HEK293 (cell line): ENCODE measurements at regions not wholly inside any gene's neighbourhood (a gene's known extent, or its start where the extent isn't known, plus 50 kb on each side); places are given as distances from the start of the nearest gene placed in this dataset.
A peak's percentile ranks its signal among the peaks of the same experiment; 100 is the strongest.

Experiments
- CTCF ChIA-PET: fragments of 350-600 bp; formaldehyde crosslinking; extraction: SDS; loops from one replicate; lab custom pipeline; 2021; ENCODE audit warnings: antibody characterized with exemption; lab: Yijun Ruan, JAX
- POLR2A ChIA-PET: fragments of 300-600 bp; formaldehyde crosslinking; extraction: SDS; loops from one replicate; lab custom pipeline; 2020; ENCODE audit warnings: antibody characterized with exemption, inconsistent platforms; lab: Yijun Ruan, JAX
- H3K27ac ChIP-seq: fragments of 200-500 bp; sonication (Bioruptor generic); 2 replicates; pipeline ENCODE4 v1.5.1; 2014; ENCODE audit warnings: low read depth, low read length, control low read depth, inconsistent platforms; ENCODE audit errors: extremely low read depth
- H3K36me3 ChIP-seq, 2 experiments: fragments of 200-500 bp in 1 of 2; sonication (Bioruptor generic) in 1 of 2; 1 replicate in 1 of 2; 2 replicates in 1 of 2; pipeline ENCODE4 v1.5.1; 2014 to 2017; ENCODE audit warnings: inconsistent platforms in 2 of 2, low read length in 2 of 2; ENCODE audit not compliant: control insufficient read depth in 2 of 2, insufficient read depth in 1 of 2
- H3K4me1 ChIP-seq: fragments of 200-500 bp; sonication (Bioruptor generic); 2 replicates; pipeline ENCODE4 v1.5.1; 2014; ENCODE audit warnings: mild to moderate bottlenecking, low read length, inconsistent platforms; ENCODE audit not compliant: control insufficient read depth, insufficient read depth
- H3K4me3 ChIP-seq: 2 replicates; pipeline ENCODE4 v1.5.1; 2011; ENCODE audit warnings: low read depth, mild to moderate bottlenecking, control low read depth, low read length, moderate library complexity
- H3K9me3 ChIP-seq: fragments of 200-500 bp; sonication (Bioruptor generic); 2 replicates; pipeline ENCODE4 v1.5.1; 2014; ENCODE audit warnings: low read depth, low read length, inconsistent platforms; ENCODE audit not compliant: control insufficient read depth, insufficient read depth
- BCL11A ChIP-seq: fragments of 450-650 bp; formaldehyde crosslinking; IDR thresholded peaks from 2 replicates; pipeline ENCODE4 v1.5.1; 2016; ENCODE audit warnings: low read depth, missing biosample characterization, missing genetic modification characterization
- CTCF ChIP-seq: fragments of 450-650 bp; formaldehyde crosslinking; IDR thresholded peaks from 2 replicates; pipeline ENCODE4 v1.5.1; 2016; ENCODE audit warnings: missing biosample characterization, missing genetic modification characterization
- PATZ1 ChIP-seq: fragments of 450-650 bp; formaldehyde crosslinking; IDR thresholded peaks from 2 replicates; pipeline ENCODE4 v1.5.1; 2016; ENCODE audit warnings: missing biosample characterization, missing genetic modification characterization
- PRDM6 ChIP-seq: fragments of 450-650 bp; formaldehyde crosslinking; IDR thresholded peaks from 2 replicates; pipeline ENCODE4 v1.5.1; 2017; ENCODE audit warnings: missing biosample characterization, missing genetic modification characterization
- SCRT2 ChIP-seq: fragments of 450-650 bp; formaldehyde crosslinking; IDR thresholded peaks from 2 replicates; pipeline ENCODE4 v1.5.1; 2016; ENCODE audit warnings: missing biosample characterization, missing genetic modification characterization
- SETDB1 ChIP-seq: IDR thresholded peaks from one replicate; pipeline ENCODE4 v1.6.1; 2017; ENCODE audit warnings: mild to moderate bottlenecking, low read length, moderate library complexity, mixed read lengths; ENCODE audit not compliant: insufficient read length
- SP3 ChIP-seq: fragments of 450-650 bp; formaldehyde crosslinking; IDR thresholded peaks from 2 replicates; pipeline ENCODE4 v1.5.1; 2016; ENCODE audit warnings: missing biosample characterization, missing genetic modification characterization
- ZBTB8A ChIP-seq: fragments of 450-650 bp; formaldehyde crosslinking; IDR thresholded peaks from 2 replicates; pipeline ENCODE4 v1.5.1; 2016; ENCODE audit warnings: missing biosample characterization, missing genetic modification characterization
- ZIC2 ChIP-seq: fragments of 450-650 bp; formaldehyde crosslinking; IDR thresholded peaks from 2 replicates; pipeline ENCODE4 v1.5.1; 2016; ENCODE audit warnings: missing biosample characterization, missing genetic modification characterization
- ZNF121 ChIP-seq: fragments of 450-650 bp; formaldehyde crosslinking; IDR thresholded peaks from 2 replicates; pipeline ENCODE4 v1.5.1; 2016; ENCODE audit warnings: missing biosample characterization, missing genetic modification characterization
- ZNF138 ChIP-seq: fragments of 450-650 bp; formaldehyde crosslinking; IDR thresholded peaks from 2 replicates; pipeline ENCODE4 v1.5.1; 2016; ENCODE audit warnings: missing biosample characterization, missing genetic modification characterization, borderline replicate concordance
- ZNF155 ChIP-seq: fragments of 450-650 bp; formaldehyde crosslinking; IDR thresholded peaks from 2 replicates; pipeline ENCODE4 v1.5.1; 2016; ENCODE audit warnings: missing biosample characterization, missing genetic modification characterization
- ZNF16 ChIP-seq: fragments of 450-650 bp; formaldehyde crosslinking; IDR thresholded peaks from 2 replicates; pipeline ENCODE4 v1.5.1; 2016; ENCODE audit warnings: low read depth, missing biosample characterization, missing genetic modification characterization
- ZNF302 ChIP-seq: fragments of 450-650 bp; formaldehyde crosslinking; IDR thresholded peaks from 2 replicates; pipeline ENCODE4 v1.5.1; 2016; ENCODE audit warnings: missing biosample characterization, missing genetic modification characterization, low read depth
- ZNF423 ChIP-seq: fragments of 450-650 bp; formaldehyde crosslinking; IDR thresholded peaks from 2 replicates; pipeline ENCODE4 v1.5.1; 2016; ENCODE audit warnings: missing biosample characterization, missing genetic modification characterization
- ZNF561 ChIP-seq: fragments of 450-650 bp; IDR thresholded peaks from 2 replicates; pipeline ENCODE4 v1.5.1; 2018; ENCODE audit warnings: missing biosample characterization, missing genetic modification characterization, borderline replicate concordance
- ZNF623 ChIP-seq: fragments of 450-650 bp; formaldehyde crosslinking; IDR thresholded peaks from 2 replicates; pipeline ENCODE4 v1.5.1; 2016; ENCODE audit warnings: missing biosample characterization, missing genetic modification characterization
- ZNF624 ChIP-seq: fragments of 450-650 bp; formaldehyde crosslinking; IDR thresholded peaks from 2 replicates; pipeline ENCODE4 v1.5.1; 2017; ENCODE audit warnings: missing biosample characterization, missing genetic modification characterization
- ZNF629 ChIP-seq: fragments of 450-650 bp; formaldehyde crosslinking; IDR thresholded peaks from 2 replicates; pipeline ENCODE4 v1.5.1; 2017; ENCODE audit warnings: missing biosample characterization, missing genetic modification characterization
- ZNF654 ChIP-seq: fragments of 450-650 bp; formaldehyde crosslinking; IDR thresholded peaks from 2 replicates; pipeline ENCODE4 v1.5.1; 2016; ENCODE audit warnings: low read depth, missing biosample characterization, missing genetic modification characterization
- ZNF692 ChIP-seq: fragments of 450-650 bp; formaldehyde crosslinking; IDR thresholded peaks from 2 replicates; pipeline ENCODE4 v1.5.1; 2016; ENCODE audit warnings: missing biosample characterization, missing genetic modification characterization
- ZNF776 ChIP-seq: fragments of 450-650 bp; formaldehyde crosslinking; IDR thresholded peaks from 2 replicates; pipeline ENCODE4 v1.5.0; 2017; ENCODE audit warnings: missing biosample characterization, missing genetic modification characterization, borderline replicate concordance

GRCh38 chr7:113800826-113801225 is 118.0 kb downstream of the PPP1R3A start (continued):
- TF ChIP-seq ZNF776 (tag by site-specific recombination) (no peak), ZIC2 (tag by site-specific recombination) (no peak)

GRCh38 chr7:113799896-113800295 is 118.9 kb downstream of the PPP1R3A start:
- no peaks in the 10 kb centered on the region for H3K9me3 ChIP-seq
- no peaks in the 10 kb centered on the region for H3K36me3 ChIP-seq
- TF ChIP-seq ZNF654 (tag by site-specific recombination) (no peak), ZBTB8A (tag by site-specific recombination) (no peak), ZNF692 (tag by site-specific recombination) (no peak), CTCF (no peak), ZNF302 (no peak), SP3 (tag by site-specific recombination) (no peak), ZNF624 (tag by site-specific recombination) (no peak), ZNF423 (tag by site-specific recombination) (no peak), SETDB1 (no peak), ZNF16 (no peak), BCL11A (tag by site-specific recombination) (no peak), PATZ1 (tag by site-specific recombination) (no peak), ZNF138 (no peak), ZNF121 (no peak), PRDM6 (tag by site-specific recombination) (no peak), ZNF629 (no peak)
- peaks cover 5% of the 10 kb centered on the region; the same call in 1 of the 2 replicates for H3K4me1 ChIP-seq
- no peak overlapping the region for H3K27ac ChIP-seq
- ChIA-PET CTCF (no interaction called here), POLR2A (no interaction called here)
- no peak overlapping the region for H3K4me3 ChIP-seq

GRCh38 chr7:113797420-113798010 is 121.3 kb downstream of the PPP1R3A start:
- Histone ChIP-seq H3K36me3 (no peaks in the 10 kb centered on the region), H3K4me1 (peaks cover 5% of the 10 kb centered on the region; the same call in 1 of the 2 replicates), H3K9me3 (no peaks in the 10 kb centered on the region), H3K4me3 (no peak overlapping the region), H3K27ac (no peak overlapping the region)
- ChIA-PET POLR2A (no interaction called here), CTCF (interaction anchor here (0.6 kb wide), 1 partner anchor 1613 kb away, joined by 4 read pairs; no protein-coding TSS in a partner anchor)
- TF ChIP-seq ZNF155 (tag by site-specific recombination) (no peak), ZNF561 (tag by site-specific recombination) (no peak), ZNF623 (tag by site-specific recombination) (no peak), PATZ1 (tag by site-specific recombination) (no peak), SCRT2 (tag by site-specific recombination) (peak; percentile 58)
